Endothelial cell of umbilical vein (primary cell): ENCODE measurements at regions not wholly inside any gene's neighbourhood (a gene's known extent, or its start where the extent isn't known, plus 50 kb on each side); places are given as distances from the start of the nearest gene placed in this dataset.

Experiments used
- BruUV-seq: library from RNA; stranded (reverse); fragments of 400-500 nt; replicated peaks from 2 replicates; lab custom pipeline; 2021; lab: Mats Ljungman, UMichigan
- CTCF ChIA-PET: fragments of 300-600, 350-600 bp; sonication (Branson Sonifier 250); formaldehyde crosslinking; loops from one replicate; lab custom pipeline; 2021; ENCODE audit warnings: antibody characterized with exemption, inconsistent platforms; lab: Charles Lee
- POLR2A ChIA-PET: fragments of 300-600, 350-600 bp; sonication (Branson Sonifier 250); formaldehyde crosslinking; loops from one replicate; lab custom pipeline; 2021; ENCODE audit warnings: antibody characterized with exemption, inconsistent platforms; lab: Charles Lee
- DNase-seq: peaks from one replicate; pipeline ENCODE4 v3.0.0-alpha.2; 2011; ENCODE audit warnings: low read depth, low spot score
- FAIRE-seq: peaks from 2 replicates; lab custom pipeline; 2011; peaks lifted over from hg19 to GRCh38; lab: Jason Lieb, UNC
- H2AFZ ChIP-seq: 2 replicates; pipeline ENCODE4 v1.6.0; 2012; ENCODE audit warnings: low read depth, low read length, control low read depth, inconsistent platforms
- H3K27ac ChIP-seq: 2 replicates; pipeline ENCODE4 v1.5.1; 2011; ENCODE audit warnings: low read depth, mild to moderate bottlenecking, control low read depth, low read length, moderate library complexity; ENCODE audit not compliant: insufficient read depth
- H3K27me3 ChIP-seq, 2 experiments: 2 replicates each; pipeline versions ENCODE4 v1.6.0 to v1.6.1; 2011; ENCODE audit warnings: low read length in 2 of 2, mixed read lengths in 1 of 2; ENCODE audit not compliant: control insufficient read depth in 2 of 2, insufficient read depth in 2 of 2
- H3K36me3 ChIP-seq, 2 experiments: 2 replicates in 1 of 2; 3 replicates in 1 of 2; pipeline ENCODE4 v1.5.1; 2011; ENCODE audit warnings: low read length in 2 of 2, mild to moderate bottlenecking in 1 of 2, moderate library complexity in 1 of 2; ENCODE audit not compliant: control insufficient read depth in 2 of 2, insufficient read depth in 2 of 2; ENCODE audit errors: extremely low read depth in 1 of 2
- H3K4me1 ChIP-seq: 3 replicates; pipeline ENCODE4 v1.5.1; 2011; ENCODE audit warnings: mild to moderate bottlenecking, low read length; ENCODE audit not compliant: control insufficient read depth, insufficient read depth; ENCODE audit errors: extremely low read depth
- H3K4me2 ChIP-seq: 2 replicates; pipeline ENCODE4 v1.6.1; 2011; ENCODE audit warnings: low read length, control low read depth, mixed read lengths; ENCODE audit not compliant: insufficient read depth
- H3K4me3 ChIP-seq, 3 experiments: fragments of 200-600 bp in 1 of 3; sonication (generic), shearing (Covaris generic) in 1 of 3; replicated peaks in 1 of 3; 2 replicates each; pipeline ENCODE4 v1.5.1; 2011 to 2016; ENCODE audit warnings: control low read depth in 3 of 3, low read length in 3 of 3, mild to moderate bottlenecking in 2 of 3, inconsistent platforms in 1 of 3, low read depth in 1 of 3, moderate library complexity in 1 of 3; ENCODE audit not compliant: insufficient read depth in 1 of 3
- H3K79me2 ChIP-seq: 2 replicates; pipeline ENCODE4 v1.6.0; 2012; ENCODE audit warnings: low read length, inconsistent platforms; ENCODE audit not compliant: control insufficient read depth, insufficient read depth
- H3K9ac ChIP-seq: replicated peaks from 2 replicates; pipeline ENCODE3; 2011; ENCODE audit warnings: low read length, control low read depth; ENCODE audit not compliant: insufficient read depth; ENCODE audit errors: extremely low read depth
- H3K9me1 ChIP-seq: replicated peaks from 3 replicates; pipeline ENCODE4 v1.6.0; 2011; ENCODE audit warnings: mild to moderate bottlenecking, low read length; ENCODE audit not compliant: control insufficient read depth, insufficient read depth; ENCODE audit errors: extremely low read depth
- H3K9me3 ChIP-seq: replicated peaks from 2 replicates; pipeline ENCODE4 v1.5.1; 2012; ENCODE audit warnings: low read length, inconsistent platforms; ENCODE audit not compliant: control insufficient read depth, insufficient read depth
- H4K20me1 ChIP-seq: replicated peaks from 2 replicates; pipeline ENCODE3; 2011; ENCODE audit warnings: mild to moderate bottlenecking, low read length; ENCODE audit not compliant: control insufficient read depth, insufficient read depth; ENCODE audit errors: extremely low read depth
- CTCF ChIP-seq, 2 donors: IDR thresholded peaks; 1 replicate in 1 of 2; 2 replicates in 1 of 2; pipeline ENCODE4 v1.5.1; 2011; ENCODE audit warnings: low read length in 2 of 2, mild to moderate bottlenecking in 2 of 2, moderate library complexity in 2 of 2, control low read depth in 1 of 2, inconsistent platforms in 1 of 2, low read depth in 1 of 2; ENCODE audit not compliant: insufficient read depth in 1 of 2; ENCODE audit errors: extremely low read depth in 1 of 2
- EZH2 ChIP-seq: IDR thresholded peaks from 2 replicates; pipeline ENCODE4 v1.6.1; 2012; ENCODE audit warnings: borderline replicate concordance, low read depth, mild to moderate bottlenecking, moderate library complexity, low read length, inconsistent platforms; ENCODE audit not compliant: severe bottlenecking
- FOS ChIP-seq: IDR thresholded peaks from 2 replicates; pipeline ENCODE4 v1.6.1; 2011; ENCODE audit warnings: mild to moderate bottlenecking, low read length, moderate library complexity, borderline replicate concordance; ENCODE audit not compliant: insufficient read depth
- GATA2 ChIP-seq: IDR thresholded peaks from 2 replicates; pipeline ENCODE4 v1.7.0; 2011; ENCODE audit warnings: low read depth, mild to moderate bottlenecking, moderate library complexity, mixed read lengths, low read length; ENCODE audit not compliant: insufficient read length, insufficient read depth
- JUN ChIP-seq: IDR thresholded peaks from 2 replicates; pipeline ENCODE4 v1.6.1; 2011; ENCODE audit warnings: borderline replicate concordance, low read depth; ENCODE audit not compliant: insufficient read length, insufficient read depth
- MAX ChIP-seq: IDR thresholded peaks from 2 replicates; pipeline ENCODE4 v1.6.1; 2011; ENCODE audit not compliant: insufficient read depth, insufficient read length
- MYC ChIP-seq: IDR thresholded peaks from one replicate; pipeline ENCODE4 v1.6.1; 2011; ENCODE audit warnings: mild to moderate bottlenecking, low read depth, low read length
- POLR2A ChIP-seq: IDR thresholded peaks from 2 replicates; pipeline ENCODE4 v1.6.1; 2012; ENCODE audit warnings: low read depth, mild to moderate bottlenecking, control low read depth, low read length
- POLR2AphosphoS5 ChIP-seq: IDR thresholded peaks from 2 replicates; pipeline ENCODE4 v1.6.1; 2012; ENCODE audit warnings: low read depth, mild to moderate bottlenecking, control low read depth, low read length, moderate library complexity; ENCODE audit not compliant: insufficient read depth
- dilution Hi-C: fragments of 300-500 bp; cut with MboI; formaldehyde crosslinking; loops from one replicate; pipeline ENCODE4 v1.15.0; 2019; ENCODE audit warnings: low sequenced_read_pairs; ENCODE audit not compliant: extremely low pct_ligation_motif_present
- intact Hi-C: fragments of 100-400 bp; cut with micrococcal nuclease; formaldehyde crosslinking; loops from one replicate; pipeline ENCODE4 v1.10.0; 2022

GRCh38 chr2:146278881-146279280, 1565.9 kb upstream of the ACVR2A start:
- Histone ChIP-seq H3K27me3 (no peaks in the 10 kb centered on the region), H3K4me1 (no peaks in the 10 kb centered on the region), H3K9me3 (no peaks in the 10 kb centered on the region), H3K27ac (no peak overlapping the region), H3K79me2 (no peaks in the 10 kb centered on the region), H2AFZ (no peak overlapping the region), H3K9ac (no peak overlapping the region), H3K4me3 (no peak overlapping the region), H3K9me1 (no peaks in the 10 kb centered on the region), H3K4me2 (no peak overlapping the region), H3K36me3 (no peaks in the 10 kb centered on the region), H4K20me1 (no peaks in the 10 kb centered on the region)
- dilution Hi-C loops: no loop called here
- POLR2A ChIA-PET: no interaction called here
- DNase-seq: no peak
- TF ChIP-seq CTCF (IDR thresholded peaks at IDR 0.05; ENCODE audit: extremely low read depth in 1 of 2, insufficient read depth in 1 of 2, low read depth in 1 of 2, low read length in 2 of 2) (no peak), FOS (no peak), GATA2 (no peak), MYC (no peak), POLR2AphosphoS5 (no peak), JUN (no peak), MAX (no peak), POLR2A (no peak), EZH2 (no peak)
- BruUV-seq: no TSS peak
- no peak for FAIRE-seq
- CTCF ChIA-PET: interaction anchor here (1.4 kb wide), 1 partner anchor 13 kb away, joined by 3 read pairs; no protein-coding TSS in a partner anchor
- intact Hi-C loops: no loop called here
